ENCODE measurements at regions not wholly inside any gene's neighbourhood (a gene's known extent, or its start where the extent isn't known, plus 50 kb on each side); places are given as distances from the start of the nearest gene placed in this dataset.
"Not testable (repeated sequence)": the region's sequence is repeated elsewhere in the genome, so short reads cannot be mapped to it uniquely, and the experiment has no call there.

DNA sequence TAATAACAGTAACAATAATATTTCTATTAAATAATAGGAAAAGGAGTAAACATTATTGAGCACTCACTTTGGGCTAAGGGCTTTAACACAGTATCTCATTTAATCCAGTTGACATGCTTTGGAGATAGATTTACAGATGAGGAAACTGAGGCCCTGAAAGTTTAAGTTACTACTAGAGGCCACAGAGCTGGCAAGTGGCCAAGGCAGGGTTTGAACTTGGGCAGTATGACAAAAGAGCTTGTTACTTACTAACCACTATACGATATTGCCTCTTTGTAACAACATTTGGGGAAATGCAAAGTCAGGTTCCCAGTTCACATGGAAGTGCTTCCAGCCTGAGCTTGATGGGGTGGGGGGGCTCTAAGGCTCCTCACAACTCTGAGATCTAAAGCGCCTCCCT, 149.1 kb upstream of the LMCD1 start:
- in situ Hi-C loops (cut with HindIII; ENCODE audit: low pct_ligation_motif_present, low sequenced_read_pairs): no loop called here
- TF ChIP-seq, protein P1, sequence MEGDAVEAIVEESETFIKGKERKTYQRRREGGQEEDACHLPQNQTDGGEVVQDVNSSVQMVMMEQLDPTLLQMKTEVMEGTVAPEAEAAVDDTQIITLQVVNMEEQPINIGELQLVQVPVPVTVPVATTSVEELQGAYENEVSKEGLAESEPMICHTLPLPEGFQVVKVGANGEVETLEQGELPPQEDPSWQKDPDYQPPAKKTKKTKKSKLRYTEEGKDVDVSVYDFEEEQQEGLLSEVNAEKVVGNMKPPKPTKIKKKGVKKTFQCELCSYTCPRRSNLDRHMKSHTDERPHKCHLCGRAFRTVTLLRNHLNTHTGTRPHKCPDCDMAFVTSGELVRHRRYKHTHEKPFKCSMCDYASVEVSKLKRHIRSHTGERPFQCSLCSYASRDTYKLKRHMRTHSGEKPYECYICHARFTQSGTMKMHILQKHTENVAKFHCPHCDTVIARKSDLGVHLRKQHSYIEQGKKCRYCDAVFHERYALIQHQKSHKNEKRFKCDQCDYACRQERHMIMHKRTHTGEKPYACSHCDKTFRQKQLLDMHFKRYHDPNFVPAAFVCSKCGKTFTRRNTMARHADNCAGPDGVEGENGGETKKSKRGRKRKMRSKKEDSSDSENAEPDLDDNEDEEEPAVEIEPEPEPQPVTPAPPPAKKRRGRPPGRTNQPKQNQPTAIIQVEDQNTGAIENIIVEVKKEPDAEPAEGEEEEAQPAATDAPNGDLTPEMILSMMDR (IDR thresholded peaks at IDR 0.05; ENCODE audit: low read depth, low read length, missing control alignments): no peak
- no peaks in the 10 kb centered on the region for H3K36me3 ChIP-seq (replicated peaks)
- no peak overlapping the region for H3K27ac ChIP-seq
- no peaks in the 10 kb centered on the region for H3K27me3 ChIP-seq (replicated peaks)
- no peak overlapping the region for H3K4me3 ChIP-seq (ENCODE audit: low read depth, low read length)
- no peak for DNase-seq

DNA sequence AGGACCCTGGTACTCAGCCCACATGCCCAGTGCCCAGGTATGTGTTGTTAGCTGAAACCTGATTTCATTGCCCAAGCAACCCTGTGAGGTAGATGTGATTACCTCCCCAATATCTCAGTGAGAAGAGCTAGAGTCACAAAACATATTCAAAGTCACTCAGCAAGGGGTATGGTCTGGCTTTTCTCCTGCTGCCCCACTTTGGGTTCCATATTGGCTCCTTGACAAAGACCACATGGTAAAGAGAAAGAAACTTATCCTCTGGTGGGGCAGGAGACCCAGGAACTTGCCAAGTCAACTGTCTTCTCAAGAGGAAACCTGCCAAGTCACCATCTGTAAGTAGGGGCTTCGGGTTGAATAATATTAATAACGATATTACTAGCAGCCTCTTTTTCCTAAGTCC, 148.3 kb upstream of the LMCD1 start:
- H3K27me3 ChIP-seq (replicated peaks): no peaks in the 10 kb centered on the region
- in situ Hi-C loops (cut with HindIII; ENCODE audit: low pct_ligation_motif_present, low sequenced_read_pairs): no loop called here

DNA sequence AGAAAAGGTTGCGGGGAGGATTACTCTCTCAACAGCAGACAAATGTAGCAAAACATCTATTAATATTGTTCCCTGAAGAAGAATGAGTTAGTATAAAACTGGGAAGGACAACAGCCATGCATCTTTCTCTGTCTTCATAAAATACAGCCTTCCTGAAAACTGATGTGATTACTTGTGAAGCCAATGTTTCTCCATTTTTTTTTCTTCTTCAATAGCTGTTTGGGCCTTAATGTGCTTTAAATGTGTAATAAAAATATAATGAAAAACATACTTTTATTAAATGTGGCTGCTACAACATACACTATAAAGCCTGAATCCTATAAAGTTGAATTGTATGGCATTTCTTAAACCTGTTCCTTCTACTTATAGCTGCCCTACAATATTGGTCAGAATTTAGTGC, 146.3 kb upstream of the LMCD1 start:
- TF ChIP-seq, protein P1 (IDR thresholded peaks at IDR 0.05; ENCODE audit: low read depth, low read length, missing control alignments): no peak
- H3K36me3 ChIP-seq (replicated peaks): no peaks in the 10 kb centered on the region
- no peak overlapping the region for H3K4me3 ChIP-seq (ENCODE audit: low read depth, low read length)
- DNase-seq: no peak
- no peaks in the 10 kb centered on the region for H3K27me3 ChIP-seq (replicated peaks)
- H3K27ac ChIP-seq: no peak overlapping the region
- in situ Hi-C loops (cut with HindIII; ENCODE audit: low pct_ligation_motif_present, low sequenced_read_pairs): no loop called here

More for the DNA sequence above, 148.3 kb upstream of the LMCD1 start:
- Histone ChIP-seq H3K36me3 (replicated peaks) (no peaks in the 10 kb centered on the region), H3K27ac (no peak overlapping the region), H3K4me3 (ENCODE audit: low read depth, low read length) (no peak overlapping the region)
- TF ChIP-seq, protein P1 (IDR thresholded peaks at IDR 0.05; ENCODE audit: low read depth, low read length, missing control alignments): no peak
- no peak for DNase-seq

DNA sequence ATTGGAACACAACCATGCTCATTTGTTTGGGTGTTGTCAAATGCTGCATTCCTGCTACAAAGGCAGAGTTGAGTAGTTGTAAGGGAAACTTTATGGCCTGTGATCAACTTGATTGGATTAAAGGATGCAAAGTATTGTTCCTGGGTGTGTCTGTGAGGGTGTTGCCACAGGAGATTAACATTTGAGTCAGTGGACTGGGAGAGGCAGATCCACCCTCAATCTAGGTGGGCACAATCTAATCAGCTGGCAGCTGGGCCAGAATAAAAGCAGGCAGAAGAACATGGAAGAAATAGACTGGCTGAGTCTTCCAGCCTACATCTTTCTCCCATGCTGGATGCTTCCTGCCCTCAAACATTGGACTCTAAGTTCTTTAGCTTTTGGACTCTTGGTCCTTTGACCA, 145.6 kb upstream of the LMCD1 start:
- DNase-seq; in situ Hi-C loops (cut with HindIII; ENCODE audit: low pct_ligation_motif_present, low sequenced_read_pairs); H3K27me3 ChIP-seq (replicated peaks); H3K36me3 ChIP-seq (replicated peaks); H3K27ac ChIP-seq; H3K4me3 ChIP-seq (ENCODE audit: low read depth, low read length): not testable (repeated sequence)

DNA sequence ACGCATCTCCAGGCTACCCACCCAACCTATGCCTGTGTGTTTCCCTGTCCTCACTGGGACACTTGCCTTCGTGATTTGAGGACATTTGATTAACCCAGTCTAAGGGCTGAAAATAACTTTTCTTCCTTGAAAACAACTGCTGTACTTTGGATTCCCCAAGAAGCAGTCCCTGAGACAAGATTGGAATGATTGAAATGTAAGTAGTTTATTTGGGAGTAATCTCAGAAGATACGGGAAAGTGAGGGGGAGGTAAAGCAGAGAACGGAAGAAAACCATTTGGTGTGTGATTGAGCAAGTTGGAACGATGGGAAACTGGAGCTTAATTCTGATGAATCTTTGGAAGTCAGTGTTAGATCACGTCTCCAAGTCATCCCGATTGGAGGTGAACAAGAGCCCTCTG, 143.8 kb upstream of the LMCD1 start:
- Histone ChIP-seq H3K4me3 (ENCODE audit: low read depth, low read length) (no peak overlapping the region), H3K27ac (no peak overlapping the region), H3K36me3 (replicated peaks) (no peaks in the 10 kb centered on the region), H3K27me3 (replicated peaks) (no peaks in the 10 kb centered on the region)
- in situ Hi-C loops (cut with HindIII; ENCODE audit: low pct_ligation_motif_present, low sequenced_read_pairs): no loop called here
- no peak for DNase-seq
- TF ChIP-seq, protein P1 (IDR thresholded peaks at IDR 0.05; ENCODE audit: low read depth, low read length, missing control alignments): no peak

DNA sequence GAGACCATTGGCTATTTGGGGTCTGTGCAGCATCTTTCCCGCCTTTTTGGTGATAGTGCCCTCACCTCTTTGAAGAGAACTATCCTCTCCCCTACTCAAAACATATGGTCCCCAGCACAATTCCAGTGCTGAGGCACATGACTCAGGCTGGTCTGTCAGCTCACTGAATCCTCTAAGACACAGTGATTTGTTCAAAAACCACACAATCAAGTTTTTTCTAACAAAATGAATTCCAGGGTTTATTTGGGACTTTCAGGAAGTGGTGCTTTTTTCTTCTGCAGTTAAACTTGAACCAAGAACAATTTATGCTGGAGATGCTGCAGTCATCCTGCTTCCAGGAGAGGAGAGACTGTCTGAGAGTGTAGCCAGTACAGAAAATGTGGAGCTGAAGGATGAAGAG, 142.5 kb upstream of the LMCD1 start:
- DNase-seq: no peak
- Histone ChIP-seq H3K27ac (no peak overlapping the region), H3K4me3 (ENCODE audit: low read depth, low read length) (no peak overlapping the region), H3K36me3 (replicated peaks) (no peaks in the 10 kb centered on the region), H3K27me3 (replicated peaks) (no peaks in the 10 kb centered on the region)
- in situ Hi-C loops (cut with HindIII; ENCODE audit: low pct_ligation_motif_present, low sequenced_read_pairs): no loop called here
- TF ChIP-seq, protein P1 (IDR thresholded peaks at IDR 0.05; ENCODE audit: low read depth, low read length, missing control alignments): no peak

All from brain microvascular endothelial cell (primary cell).